HPDE6-E6E7 (cell line): ENCODE measurements at regions not wholly inside any gene's neighbourhood (a gene's known extent, or its start where the extent isn't known, plus 50 kb on each side); places are given as distances from the start of the nearest gene placed in this dataset.

Experiments used
- DNase-seq: peaks from one replicate; pipeline ENCODE4 v3.0.0; 2011; ENCODE audit warnings: missing footprints; ENCODE audit errors: extremely low spot score

DNA sequence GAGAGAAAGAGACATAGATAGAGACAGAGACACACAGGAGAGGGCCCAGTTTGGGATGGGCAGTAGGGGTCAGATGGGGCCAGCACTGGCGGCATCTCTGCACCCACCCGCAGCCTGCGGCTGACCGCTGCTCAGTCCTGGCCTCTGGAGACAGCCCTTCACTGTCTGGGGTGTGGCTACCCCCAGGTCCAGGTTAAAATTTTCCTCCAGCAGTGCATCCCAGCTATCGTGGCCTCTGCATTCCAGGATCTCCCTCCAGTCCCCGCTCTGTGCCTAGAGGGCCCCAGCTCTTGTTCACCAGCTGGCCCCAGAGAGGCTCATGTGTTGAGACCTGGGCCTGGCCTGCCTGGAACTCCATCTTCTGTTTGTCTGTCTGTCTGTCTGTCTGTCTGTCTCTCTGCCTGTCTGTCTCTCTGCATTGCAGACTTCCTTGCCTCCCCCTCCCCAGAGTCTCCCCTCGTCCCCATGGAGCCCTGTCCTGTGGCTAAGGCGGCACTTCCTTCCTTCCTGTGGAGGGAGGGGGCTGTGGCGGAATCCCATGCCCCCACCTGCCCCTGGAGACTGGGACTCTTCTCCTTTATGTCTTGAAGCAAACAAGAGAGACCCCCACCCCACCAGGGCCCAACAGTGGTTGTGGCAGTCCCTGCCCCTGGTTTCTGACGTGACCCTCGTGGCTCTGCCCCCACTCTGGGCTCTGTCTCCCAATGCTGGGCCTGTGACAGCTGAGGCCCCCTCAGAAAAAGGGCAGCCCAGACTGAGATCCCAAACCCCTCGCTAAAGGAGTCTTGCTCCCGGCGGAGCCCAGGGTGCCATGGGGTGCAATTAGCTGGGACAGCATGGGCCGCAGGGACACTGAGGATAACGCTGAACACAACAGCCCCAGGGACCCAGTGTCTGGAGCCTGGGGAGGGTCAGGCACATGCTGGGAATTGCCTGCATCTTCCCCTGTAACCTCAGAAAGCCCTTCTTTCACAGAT is 241.8 kb downstream of the NPHP4 start:
- no peak for DNase-seq

DNA sequence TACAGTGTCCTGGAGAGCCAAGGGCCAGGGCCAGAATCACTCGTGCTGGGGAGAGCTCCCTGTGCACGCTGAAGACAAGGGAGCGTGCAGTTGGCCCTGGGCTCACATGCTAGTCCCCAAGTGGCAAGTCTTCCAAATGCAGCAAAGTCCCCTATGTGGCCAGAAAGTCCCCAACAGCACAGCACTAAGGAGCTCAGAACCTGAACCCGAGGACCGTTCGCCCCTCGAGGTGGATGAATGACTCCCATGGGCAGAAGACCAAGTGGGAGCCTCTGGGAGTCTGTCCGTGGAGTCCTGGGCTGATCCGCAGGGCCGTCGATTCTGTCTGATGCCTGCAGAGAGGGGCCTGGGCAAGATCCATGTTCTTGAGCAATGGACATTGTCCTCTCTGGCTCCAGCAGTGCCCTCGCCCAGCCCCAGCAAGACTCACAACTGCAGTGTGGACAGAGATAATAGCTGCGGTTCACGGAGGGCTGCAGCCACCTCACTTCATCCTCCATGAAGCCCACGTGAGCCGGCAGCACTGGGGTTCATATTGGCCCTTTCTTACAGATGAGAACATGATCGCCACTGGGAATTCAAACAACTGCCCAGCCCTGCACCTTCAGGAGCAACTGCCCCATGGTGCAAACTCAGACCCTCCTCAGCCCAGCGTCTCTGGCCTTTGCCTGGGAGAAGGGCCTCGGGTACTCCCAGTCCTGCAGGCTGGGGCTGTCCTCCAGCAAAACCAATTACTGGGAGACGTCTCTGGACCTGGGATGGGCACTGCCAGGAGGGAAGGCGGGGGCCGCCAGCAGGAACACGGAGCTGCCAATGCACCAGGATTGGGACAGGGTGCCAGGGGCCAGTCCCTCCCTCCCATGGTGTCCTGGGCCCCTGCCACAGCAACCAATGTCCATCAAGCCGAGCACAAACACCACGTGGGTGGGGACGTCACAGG is 243.7 kb downstream of the NPHP4 start:
- DNase-seq: no peak

- no peak for DNase-seq
These were observed 244.6 kb downstream of the NPHP4 start for GRCh38 chr1:5747426-5748285.

DNA sequence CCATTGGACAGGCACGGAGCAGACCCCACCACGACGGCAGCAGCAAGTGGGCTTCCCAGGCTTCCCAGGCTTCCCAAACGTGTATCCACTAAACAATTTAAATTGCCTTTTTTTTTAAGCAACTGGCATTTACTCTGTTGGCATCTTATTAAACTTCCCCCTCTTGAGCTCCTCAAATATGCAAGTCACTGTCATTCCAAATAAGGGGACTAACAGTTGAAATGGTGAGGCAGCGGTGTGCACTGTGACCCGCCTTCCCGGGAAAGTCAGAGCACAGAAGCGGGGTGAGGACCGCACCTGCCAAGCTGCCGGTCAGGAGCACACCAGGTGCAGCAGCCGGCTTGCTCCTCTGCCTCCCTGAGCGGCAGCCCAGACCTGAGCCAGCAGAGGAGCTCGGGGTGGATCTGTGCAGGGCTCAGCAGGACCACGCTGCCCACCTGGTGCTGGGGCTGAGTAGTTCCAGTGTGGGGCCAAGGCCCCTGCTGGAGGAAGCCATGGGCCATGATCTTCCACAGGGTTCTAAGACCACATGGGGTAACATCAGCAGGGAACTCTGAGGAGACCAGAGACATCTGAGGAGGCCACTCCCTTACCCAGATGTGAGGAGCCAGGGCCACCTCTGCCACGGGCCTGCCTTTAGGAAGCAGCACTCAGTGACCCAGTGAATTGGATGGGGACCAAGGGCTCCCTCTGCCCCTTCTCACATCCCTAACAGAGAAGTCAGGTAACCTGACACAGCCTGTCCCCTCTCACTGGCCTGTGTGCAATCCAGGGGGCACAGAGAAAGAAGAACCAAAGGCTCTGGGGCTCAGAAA is 245.4 kb downstream of the NPHP4 start:
- no peak for DNase-seq

GRCh38 chr1:5745800-5746610 is 246.2 kb downstream of the NPHP4 start:
- DNase-seq: peak; percentile 16

DNA sequence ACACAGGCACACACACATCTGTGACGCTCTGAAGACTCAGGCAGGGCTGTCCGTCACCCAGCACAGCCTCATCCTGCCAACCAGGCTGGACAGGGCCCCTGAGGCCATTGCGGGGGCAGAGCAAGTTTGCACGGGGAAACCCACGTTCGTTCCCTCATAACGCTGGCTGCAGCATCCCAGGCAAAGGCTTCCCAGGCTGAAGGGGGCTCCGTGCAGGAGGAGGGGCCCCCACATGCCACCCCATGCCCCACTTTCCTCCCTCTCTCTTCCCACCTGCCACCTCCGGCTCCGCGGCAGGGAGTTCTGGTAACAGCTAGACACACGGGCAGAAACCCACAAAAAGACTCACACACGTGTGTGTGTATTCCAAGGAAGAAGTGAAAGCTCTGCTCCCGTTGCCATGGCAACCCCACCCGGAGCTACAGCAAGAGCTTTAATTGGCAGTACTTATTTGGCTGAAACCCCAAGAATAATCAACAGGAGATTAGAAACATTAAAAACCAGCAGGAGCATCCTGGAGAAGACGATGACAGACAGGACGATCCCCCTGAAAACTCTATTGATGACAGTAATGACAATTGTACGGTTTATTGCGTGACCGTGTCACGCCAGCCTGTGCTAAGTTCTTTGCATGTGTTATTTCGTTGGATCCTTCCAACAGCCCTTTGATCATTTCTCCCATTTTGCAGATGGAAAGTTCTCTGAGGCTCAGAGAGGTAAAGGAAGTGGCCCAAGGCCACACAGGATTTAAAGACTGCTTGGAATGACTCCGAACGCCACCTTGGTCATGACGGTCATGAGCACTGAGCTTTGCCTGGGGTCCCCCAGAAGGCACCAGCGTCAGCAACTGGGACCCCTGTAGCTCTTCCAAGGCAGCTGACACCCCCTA is 247.1 kb downstream of the NPHP4 start:
- DNase-seq: no peak

GRCh38 chr1:5744341-5744740 is 247.9 kb downstream of the NPHP4 start:
- no peak for DNase-seq

- no peak for DNase-seq
These were observed 248.7 kb downstream of the NPHP4 start for GRCh38 chr1:5743435-5744095.

DNA sequence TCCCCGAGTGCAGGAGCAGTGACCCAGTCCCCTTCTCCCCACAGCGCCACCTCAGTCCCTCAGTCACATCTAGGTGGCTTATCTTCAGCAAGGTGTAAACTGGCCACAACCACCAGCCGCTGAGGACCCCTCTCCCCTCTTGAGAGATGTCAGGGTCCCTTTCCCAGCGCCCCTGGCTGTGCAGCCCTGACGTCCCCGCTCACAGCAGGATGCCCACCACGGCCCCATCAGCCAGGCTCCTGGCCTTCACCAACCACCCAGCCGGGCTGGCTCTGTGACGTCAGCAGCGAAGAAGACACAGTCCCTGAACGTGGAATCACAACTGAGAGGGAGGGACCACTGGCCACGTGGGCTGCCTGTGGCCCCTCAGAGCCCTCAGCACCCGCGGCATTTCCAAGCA is 249.4 kb downstream of the NPHP4 start:
- DNase-seq: no peak

DNA sequence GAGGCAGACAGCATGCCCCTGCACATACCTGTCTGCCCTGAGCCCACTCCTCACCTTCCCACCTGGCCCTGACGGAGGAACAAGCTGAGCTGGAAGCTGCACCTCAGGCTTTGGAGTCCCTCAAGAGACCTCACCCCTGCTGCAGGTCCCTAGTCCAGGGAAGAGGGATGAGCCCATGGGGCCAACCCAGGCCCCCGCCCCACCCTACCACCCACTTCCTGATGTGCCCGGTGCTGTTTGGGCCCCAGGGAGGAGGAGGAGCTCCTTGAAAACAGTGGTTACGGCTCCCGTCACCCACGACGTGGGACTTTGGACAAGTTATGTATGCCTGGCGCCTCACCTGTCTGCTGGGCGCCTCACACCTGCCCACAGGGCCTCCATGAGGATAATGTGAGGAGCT is 250.2 kb downstream of the NPHP4 start:
- DNase-seq: no peak

GRCh38 chr1:5740865-5741860 is 251.1 kb downstream of the NPHP4 start:
- DNase-seq: no peak

DNA sequence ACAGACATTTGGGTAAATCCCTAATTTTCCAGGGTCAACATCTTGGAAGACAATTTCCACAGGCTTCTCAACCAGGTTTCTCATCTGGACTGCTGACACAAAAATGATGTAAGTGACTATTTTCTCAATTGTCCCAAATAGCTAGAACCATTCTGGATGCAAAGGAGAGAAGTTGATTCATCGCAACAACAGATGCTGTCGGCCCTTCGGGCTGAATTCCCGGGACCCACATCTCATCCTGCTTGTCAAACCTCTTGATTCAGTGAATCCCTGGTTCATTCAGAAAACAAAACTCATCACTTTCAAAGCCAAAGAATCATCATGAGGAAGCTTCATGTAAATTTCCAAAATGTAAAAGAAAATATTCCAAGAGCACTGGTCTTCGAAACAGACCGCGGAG is 251.8 kb downstream of the NPHP4 start:
- DNase-seq: no peak

DNA sequence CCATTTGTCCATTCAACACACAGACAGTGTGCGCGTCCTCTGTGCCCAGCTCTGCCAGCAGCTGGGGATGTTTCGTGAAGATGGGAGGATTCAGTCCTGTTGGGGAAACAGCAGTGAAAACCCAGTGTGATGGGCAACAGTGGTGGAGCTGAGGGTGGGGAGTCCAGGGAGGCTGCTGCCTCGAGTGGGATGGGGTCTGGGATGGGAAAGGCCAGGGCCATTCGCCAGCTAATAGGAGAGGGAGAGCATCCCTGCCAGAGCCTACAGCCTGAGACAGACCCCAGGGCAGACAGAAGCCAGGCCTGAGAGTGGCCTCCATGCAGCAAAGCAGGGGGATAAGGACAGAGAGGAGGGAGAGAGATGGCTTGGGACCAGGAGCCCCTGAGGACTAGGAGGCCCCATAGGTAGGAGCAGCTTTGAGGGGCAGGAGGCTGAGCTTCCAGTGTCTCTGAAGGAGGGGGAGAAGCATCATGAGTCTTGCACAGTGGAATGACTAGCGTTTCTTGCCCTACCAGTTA is 252.6 kb downstream of the NPHP4 start:
- DNase-seq: no peak

DNA sequence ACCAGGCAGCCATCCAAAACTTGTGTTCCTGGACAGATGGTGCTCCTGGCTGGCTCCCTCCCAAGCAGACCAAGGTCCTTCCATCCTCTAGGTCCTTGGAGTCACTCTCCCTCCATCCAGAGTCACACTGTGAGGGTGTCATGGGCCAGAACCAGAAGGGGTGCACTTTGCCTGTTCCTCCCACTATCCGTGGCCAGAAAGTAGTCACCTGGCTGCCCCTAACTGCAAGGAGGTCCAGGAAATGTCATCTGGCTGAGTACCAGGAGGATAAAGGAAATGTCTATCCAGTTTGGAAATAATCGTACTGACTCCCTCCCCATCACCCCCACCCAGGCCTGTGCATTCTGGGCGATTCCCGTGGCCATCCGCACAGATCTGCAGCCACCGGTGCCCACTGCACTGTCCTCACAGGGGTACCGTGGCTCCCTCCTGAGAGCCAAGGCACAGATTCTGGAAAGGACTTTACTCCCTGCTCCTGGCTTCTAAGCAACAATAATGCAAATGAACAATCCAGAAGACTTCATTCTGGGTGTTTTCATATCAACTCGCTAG is 253.2 kb downstream of the NPHP4 start:
- DNase-seq: no peak

DNA sequence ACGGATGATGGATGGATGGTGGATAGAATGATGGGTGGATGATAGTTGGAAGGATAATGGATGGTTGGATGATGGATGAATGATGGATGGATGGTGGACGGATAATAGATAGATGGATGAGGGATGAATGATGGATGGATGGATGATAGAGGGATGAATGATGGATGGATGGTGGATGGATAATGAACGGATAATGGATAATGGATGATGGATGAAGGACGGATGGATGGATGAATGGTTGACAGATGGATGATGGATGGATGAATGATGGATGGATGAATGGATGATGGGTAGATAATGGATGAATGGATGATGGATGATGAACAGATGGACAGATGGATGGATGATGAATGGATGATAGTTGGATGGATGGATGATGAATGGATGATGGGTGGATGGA is 255.1 kb downstream of the NPHP4 start:
- no peak for DNase-seq

DNA sequence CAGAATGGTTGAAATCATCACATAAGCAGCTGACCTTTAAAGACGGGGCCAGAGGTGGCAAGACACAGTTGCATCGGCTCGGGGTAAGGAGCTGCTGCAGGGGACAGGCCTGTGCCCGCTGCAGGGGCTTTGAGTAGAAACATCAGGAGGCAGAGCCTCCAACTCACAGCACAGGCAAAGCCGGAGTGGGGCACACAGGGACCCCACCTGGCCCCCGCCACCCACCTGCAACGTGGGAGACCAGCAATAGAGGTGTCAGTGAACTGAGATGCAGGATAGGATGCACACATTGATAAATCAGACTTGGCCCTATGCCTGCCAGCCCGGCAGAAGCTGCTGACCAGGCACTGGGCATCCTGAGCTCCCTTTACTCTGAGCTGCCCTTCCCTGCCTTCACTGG is 257.2 kb downstream of the NPHP4 start:
- no peak for DNase-seq
